A172 (cell line): ENCODE measurements at regions not wholly inside any gene's neighbourhood (a gene's known extent, or its start where the extent isn't known, plus 50 kb on each side); places are given as distances from the start of the nearest gene placed in this dataset.

ENCODE experiments used
- DNase-seq: peaks from one replicate; pipeline ENCODE4 v3.0.0-alpha.2; 2015; ENCODE audit warnings: low spot score

DNA sequence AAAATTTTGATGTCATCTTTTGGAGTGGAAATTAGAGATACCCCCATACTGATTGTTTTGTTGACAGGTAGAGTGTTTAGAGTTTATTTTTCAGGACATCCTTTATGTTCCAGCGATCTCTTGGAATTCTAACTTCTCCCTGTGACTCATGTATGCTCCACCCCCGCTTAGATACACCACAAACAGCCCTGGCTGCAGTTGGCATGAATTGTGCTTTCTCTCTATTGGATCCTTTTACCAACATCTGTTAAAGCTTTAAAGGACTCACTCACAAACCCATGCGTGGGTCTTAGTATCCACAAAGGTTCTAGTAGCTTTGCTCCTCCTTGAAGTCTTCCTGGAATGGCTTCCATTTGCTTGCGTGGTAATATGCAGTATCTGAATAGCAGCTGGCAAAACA lies 409.5 kb upstream of the POU3F3 start:
- DNase-seq = no peak

DNA sequence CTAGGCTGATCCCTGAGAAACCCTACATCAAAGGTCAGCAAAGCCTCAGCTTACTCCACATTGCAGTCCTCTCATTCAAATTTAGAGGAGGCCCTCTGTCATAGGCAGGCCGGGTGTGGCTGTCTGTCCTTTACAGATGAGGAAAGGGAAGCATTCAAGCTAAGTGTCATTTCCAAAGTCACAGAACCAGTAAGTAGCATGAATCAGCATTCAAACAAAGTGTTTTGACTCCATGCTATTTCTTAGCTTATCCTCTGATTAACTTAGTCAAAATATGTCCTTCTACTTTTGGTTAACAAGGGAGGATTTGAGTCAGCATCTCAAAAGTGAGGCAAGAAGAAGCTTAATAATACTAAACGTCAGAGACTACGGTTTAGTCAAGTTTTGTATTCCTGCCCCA lies 409.0 kb upstream of the POU3F3 start:
- DNase-seq = no peak

DNA sequence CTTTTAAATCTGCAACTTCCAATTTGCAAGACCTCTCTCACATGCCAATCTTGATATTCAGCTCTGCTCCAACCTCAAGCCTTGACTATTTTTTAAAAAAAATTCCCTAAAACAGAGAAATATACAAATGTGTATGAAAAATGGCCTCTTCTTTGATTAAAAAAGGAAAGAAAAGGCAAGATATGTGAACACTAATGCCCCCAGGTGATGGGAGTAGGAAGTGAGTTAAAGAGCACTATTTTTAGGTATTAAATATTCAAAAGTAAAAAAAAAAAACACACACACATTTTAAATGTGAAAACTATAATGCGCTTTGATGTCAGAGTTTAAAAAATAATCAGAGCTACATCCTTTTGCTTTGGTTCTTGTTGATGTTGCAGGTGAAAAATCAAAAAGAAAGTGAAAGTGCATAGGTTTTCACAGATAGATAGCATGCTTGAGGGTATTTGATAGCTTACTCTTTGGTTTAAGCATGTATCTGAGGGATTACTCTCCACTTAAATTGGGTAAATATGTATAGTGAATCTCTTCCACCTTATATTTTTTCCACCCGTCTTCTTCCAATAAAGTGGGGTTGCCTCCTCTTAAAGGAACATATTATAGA lies 406.0 kb upstream of the POU3F3 start:
- no peak for DNase-seq

DNA sequence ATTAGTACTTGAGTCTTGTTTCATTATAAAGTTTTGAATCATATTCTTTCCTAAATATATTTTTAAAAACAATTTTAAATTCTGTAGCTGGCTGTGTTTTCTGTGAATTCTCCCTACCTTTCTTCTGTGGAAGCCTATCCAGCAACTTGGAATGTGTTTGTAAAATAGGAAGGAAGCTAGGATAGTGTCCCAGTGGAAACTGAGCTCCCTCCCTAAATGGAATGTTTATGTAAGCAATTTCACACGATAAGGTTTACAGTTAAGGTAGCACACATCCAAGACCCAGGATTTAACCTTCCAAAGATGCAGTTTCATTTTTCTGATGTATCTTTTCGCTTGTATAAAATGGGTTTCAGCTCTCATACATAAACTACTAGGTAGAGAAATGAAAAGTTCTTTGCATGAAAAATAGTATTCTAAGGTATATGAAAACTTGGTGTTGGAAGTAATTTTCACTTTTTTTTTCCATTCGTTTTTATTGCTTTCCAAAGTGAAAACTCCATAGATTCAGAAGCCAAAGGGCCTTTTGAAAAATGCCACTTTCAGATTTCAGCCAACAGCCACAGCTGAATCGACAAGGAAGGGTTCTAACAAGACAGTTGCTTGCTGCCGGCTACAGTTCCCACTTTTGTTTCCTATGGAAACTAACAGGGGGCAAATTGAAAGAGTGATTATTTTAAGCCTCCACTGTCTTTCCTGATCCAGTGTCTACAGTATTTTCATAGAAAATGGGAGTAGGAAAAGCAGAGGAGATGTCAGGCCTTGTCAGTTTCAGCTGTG lies 405.1 kb upstream of the POU3F3 start:
- DNase-seq = no peak

DNA sequence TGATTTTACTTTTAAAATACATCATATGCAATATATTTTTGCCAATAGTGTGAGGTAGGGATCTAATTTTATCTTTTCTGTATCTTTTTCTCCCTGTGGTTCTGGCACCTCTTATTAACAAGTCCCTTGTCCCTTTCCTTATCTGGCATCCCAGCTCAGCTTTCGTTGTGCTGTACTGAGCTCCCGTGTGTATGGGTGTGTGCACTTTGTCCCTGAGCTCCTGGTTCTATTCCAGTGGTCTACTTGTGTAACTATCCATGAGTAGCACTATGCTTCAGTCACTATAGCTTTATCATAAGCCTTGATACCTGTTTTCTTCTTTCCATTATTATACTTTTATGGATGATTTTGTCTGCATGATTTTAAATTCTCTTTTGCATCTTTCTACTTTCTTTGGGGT lies 401.4 kb upstream of the POU3F3 start:
- no peak for DNase-seq

DNA sequence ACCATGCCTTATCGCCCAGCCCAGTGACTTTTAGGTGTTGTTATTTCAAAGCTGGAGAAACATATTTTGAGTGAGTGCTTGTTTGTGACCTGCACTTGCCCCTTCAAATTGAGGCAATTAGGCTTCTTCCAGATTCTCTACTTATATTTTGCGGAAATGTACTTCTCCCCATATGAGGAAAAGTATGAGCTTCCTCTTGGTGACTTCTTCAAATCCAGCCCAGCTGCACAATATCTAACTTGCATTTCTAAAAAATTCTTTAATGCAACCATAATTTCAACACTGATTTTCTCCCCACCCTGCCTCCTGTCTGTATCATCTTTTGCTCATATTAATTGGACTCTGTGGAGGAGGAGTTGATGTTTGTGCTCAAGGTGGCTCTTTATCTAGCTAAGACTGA lies 391.2 kb upstream of the POU3F3 start:
- no peak for DNase-seq

DNA sequence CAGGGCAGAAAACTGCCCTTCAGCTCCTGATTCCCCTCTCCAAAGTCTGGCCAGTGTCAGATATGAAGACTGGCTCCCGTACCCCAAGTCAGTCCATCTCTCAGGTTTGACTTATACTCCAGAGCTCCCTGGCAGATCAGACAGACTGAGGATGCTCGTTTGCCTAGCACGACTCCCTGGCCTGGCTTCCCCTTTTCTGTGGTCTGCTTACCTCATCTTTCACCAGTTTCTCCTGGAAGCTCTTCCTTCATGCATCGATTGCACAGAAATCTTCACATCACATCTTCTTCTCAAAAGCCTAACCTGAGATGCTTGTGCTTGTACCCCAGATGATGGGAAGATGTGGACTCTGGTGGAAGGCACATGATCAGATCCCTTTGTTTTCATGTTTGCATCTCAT lies 387.9 kb upstream of the POU3F3 start:
- no peak for DNase-seq

DNA sequence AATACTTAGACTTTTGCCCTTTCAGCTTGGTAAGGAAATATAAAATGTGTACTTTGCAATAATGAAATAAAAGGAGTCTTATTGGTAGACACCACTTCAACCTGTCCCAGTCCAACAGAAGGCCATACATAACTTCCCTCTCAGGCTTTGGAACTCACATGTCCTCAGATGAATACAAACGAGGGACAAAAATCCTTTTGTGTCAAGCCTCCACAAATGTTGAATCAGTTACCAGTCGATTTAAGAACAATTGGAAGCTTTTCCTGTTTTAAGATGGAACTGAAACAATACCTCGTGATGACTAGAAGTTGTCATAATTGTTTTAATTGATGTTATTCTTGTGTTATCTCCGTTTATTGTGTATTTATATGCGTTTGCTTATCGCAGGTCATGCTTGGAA lies 385.1 kb upstream of the POU3F3 start:
- DNase-seq = no peak

DNA sequence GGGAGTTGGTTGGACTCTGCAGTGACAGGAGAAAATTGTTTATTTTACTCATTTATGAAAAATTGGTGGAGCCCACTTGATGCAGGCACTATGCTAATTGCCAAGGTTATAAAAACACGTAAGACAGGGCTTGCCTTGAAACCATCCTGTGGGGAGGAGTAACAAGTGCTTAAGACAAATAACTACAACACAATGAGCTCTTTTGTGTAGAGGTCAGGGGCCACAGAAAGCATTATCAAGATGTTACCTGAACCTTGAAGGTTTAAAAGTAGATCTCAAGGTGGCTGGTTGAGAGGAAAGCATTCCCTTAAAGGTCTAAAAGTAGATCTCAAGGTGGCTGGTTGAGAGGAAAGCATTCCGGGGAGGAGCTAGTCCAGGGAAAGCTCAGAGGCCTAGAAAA lies 381.8 kb upstream of the POU3F3 start:
- no peak for DNase-seq

DNA sequence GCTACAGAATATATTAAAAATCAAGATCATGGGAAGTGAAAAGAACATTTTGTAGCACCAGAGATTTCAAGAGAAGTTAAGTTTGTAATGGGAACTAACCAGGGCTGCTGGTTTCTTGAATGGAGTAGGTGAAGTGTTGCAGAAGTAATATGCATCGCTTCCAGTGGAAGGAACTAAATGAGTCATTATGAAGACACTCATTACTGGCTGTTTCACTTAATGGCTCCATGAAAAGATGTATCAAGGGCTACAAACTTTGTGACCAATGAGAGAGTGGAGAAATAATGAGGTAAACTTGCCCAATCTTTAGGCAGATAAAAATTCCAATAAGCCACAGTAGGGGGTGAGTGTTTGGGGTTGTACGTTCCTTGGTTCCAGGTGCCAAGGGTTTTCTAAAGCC lies 380.4 kb upstream of the POU3F3 start:
- DNase-seq = no peak

DNA sequence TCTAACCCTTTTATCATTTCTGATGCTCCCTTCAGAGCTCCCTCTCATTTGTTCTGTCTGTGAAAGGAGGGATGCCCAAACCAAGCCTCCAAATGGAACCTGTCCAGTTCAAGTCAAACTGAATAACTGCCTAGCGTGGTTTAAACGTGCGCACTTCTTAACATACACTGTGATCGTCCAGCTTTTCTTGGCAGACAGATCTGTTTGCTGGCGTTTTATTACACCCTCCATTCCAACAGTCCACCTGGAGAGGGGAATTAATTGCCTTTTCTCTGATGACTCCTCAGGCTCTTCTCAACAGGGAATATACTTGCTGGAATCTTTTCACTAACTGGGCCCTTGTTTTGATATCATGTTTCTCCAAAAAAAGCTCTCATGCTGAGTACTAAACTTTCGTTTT lies 379.2 kb upstream of the POU3F3 start:
- no peak for DNase-seq

DNA sequence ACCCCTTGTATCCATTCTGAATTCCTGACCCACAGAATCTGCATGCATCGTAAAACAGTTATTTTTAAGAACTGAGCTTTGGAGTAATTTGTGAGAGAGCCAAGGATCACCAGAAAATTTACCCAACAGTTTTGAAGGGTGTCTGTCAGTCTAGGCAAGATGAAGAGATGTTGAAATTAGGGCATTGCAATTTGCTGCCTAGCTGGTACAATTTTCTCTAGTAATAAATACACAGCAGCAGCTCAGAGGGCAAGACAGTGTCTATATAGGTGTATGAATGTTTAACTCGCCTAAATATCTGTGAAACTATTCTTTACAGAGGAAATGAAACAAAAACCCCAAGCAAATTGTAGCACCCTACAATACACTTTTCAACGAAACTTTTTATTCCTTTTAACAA lies 377.8 kb upstream of the POU3F3 start:
- no peak for DNase-seq

DNA sequence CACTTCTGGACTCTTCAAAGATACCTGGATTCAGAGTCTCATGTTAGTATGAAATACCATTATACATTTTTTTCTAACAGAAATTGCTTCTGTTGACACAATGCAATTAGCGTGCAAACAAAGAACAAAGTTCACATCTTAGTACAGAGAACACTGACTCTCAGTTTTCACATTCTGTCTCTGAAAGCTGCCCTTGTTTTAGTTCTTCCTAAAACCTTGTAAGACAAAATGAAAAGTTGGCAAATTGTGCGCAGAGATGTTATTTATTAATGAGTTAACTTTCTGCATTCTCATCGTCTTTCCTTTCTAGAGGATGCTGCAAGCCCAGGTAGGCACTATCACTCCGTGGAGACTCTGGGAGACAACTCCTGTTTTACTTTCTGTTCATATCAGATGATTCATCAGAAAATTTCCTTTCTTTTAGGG lies 377.3 kb upstream of the POU3F3 start:
- DNase-seq = no peak

DNA sequence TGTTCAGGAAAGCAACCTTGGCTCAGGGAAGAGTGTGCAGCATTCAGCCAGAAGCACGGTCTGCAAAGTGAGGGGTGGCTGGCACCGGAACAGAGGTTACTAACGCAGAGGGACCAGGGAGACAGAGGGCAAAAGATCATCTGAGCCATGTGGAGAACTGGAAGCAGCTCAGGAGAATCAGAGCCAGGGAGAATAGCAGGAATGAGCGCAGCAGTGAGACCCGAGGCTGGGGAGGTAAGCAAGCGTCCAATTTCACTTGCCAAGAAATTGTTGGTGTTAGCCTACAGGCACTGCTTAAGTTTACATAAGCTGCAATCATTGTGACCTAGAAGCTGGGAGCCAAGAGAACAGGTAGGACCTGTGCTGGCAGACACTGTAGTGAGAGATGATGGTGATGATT lies 372.6 kb upstream of the POU3F3 start:
- no peak for DNase-seq

DNA sequence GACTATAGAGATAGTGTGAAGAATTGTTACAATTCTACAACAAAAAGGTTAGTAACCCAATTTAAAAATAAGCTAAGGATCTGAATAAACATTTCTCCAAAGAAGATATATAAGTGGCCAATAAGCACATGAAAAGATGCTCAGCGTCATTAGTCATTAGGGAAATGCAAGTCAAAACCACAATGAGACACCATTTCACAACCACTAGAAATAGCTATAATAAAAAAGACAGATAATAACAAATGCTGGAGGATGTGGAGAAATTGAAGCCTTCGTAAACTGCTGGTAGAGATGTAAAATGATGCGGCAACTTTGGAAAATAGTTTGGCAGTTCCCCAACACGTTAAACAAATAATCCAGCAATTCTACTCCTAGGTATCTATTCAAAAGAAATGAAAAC lies 366.5 kb upstream of the POU3F3 start:
- DNase-seq = no peak

DNA sequence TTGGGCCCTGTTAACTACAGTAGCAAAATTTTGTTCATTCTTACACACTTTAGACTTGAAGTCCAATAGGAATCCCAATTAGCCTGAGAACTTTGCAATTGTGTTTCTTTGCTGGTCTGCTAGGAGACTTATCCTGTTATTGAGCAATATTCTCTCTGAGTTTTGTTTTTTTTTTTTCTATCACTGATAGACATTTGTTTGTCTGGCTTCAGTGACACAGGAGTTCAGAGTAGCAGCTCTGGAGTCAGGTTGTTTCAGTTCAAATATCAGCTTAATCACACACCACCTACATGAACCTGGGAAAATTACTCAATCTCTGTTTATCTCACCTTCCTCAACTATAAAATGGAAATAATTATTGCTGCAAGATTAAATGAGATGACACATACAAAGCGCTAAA lies 360.2 kb upstream of the POU3F3 start:
- no peak for DNase-seq

DNA sequence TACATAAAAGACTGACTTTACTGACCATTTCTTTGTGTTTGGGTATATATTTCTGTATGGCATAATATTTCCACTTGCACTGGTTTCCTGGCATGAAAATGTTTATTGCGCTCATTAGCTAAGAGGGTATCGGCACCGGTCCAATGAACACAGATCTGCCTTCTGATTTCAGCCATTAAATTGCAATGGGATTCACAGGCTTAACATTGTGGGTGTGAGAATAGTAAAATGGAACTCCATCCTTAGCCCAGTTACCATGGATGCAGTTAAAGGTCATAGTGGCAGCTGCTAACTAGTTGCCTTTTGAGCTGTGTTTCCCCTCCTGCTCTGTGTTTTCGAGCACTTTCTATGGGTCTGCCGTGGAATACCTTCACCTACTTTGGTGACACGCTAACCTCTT lies 352.6 kb upstream of the POU3F3 start:
- no peak for DNase-seq

DNA sequence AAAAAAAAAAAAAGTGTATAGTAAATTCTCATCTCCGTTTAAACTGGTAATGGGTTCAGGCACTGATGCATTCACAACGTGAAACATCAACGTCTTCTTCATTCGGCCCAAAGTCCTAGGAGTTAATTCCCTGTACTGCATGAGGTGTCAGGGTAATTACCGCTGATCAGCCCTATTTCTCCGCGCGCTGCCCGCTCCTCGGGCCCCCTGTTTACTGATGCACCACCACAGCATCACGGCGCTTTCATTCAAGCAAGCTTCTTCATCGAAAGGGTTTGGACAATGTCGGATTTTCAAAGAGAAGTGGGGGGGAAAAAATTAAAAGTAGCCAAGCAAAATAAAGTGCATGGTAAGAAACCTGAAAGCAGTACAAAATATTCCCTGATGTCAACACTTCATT lies 352.0 kb upstream of the POU3F3 start:
- no peak for DNase-seq

DNA sequence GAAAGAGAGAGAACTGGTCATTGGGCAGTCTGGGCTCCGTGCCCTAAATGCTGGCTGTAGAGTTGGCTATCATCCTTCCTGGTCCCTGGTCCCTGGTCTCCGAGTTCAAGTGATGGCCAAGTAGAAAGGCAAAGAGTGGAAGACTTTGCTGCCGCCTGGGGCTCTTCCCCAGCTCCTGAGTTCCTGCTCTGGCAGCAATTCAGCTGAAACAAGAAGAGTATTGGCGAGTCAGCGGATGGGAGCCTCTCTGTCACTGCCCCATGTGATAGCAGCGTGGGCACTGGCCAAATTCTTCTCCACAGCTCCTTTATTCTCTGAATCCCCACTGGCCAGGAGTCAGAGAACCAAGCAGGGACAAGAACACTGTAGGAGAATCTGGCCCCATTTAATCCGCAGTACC lies 351.0 kb upstream of the POU3F3 start:
- no peak for DNase-seq

DNA sequence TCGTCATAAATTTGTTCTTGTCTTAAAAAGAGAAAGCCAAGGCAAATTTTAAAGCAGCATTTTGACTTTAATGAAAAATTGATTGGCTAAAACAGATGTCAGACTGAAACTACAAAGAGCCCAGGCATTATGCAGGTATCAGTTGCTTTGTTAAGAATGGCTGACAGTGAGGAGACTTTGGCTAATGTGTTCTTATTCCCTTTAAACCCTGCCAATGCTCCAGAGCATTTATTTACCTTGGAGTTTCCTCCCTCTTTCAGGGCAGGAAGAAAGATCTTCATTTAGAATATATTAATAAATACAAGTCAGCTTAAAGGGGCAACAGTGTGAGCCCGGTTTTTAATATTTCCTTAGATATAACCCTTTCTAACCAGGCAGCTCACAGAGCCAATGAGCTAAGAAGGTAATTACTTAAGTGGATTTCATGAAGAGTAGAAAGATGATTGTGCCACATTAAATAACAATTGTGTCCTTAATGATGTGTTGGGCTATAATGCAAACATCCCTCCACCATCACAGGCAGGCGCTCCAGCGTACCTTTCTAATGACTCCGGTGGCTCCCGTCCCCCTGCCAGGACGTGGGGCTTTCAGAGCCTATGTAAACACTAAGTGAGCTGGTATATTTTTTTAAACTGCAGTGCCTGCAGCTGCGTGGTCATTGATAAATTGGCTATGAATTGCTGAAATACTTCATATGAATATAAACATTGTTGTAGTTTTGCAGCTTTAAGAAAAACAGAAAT lies 349.4 kb upstream of the POU3F3 start:
- DNase-seq = no peak

DNA sequence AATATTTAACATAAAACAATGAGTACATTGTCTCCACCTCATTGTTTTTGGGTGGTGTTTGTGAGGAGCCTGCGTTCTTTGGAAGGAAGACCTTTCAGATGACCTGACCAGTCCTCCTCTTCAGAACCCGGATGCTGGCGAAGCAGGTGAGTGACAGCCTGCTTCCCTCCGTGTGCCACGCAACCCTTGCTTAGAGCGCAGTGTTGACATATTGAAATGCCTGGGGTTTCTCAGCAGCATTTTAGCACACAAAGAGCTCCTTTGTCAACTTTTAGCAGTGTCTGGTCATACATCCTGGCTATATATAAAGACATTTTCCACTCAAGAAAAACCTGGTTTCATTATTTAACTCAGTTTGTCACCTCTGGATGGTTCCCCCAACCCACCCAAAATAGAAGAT lies 335.7 kb upstream of the POU3F3 start:
- DNase-seq = no peak

DNA sequence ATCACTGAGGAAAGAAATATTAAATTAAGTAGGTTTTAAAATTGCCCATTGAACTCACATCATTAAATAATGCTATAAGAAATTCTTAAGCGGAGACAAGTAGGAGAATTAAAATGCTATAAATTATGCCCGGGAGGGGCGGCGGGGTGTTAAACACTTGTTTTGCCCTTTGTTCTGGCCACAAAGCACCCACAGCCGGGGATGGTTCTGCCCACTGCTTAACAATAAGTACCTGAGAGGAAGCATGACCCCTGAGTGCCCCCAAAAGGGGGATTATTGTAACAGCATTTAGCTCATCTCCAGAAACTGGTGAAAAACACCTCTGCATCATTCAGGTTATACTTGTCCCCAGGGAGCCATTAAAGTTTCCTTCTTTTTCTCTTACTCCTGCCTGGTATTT lies 332.7 kb upstream of the POU3F3 start:
- no peak for DNase-seq

DNA sequence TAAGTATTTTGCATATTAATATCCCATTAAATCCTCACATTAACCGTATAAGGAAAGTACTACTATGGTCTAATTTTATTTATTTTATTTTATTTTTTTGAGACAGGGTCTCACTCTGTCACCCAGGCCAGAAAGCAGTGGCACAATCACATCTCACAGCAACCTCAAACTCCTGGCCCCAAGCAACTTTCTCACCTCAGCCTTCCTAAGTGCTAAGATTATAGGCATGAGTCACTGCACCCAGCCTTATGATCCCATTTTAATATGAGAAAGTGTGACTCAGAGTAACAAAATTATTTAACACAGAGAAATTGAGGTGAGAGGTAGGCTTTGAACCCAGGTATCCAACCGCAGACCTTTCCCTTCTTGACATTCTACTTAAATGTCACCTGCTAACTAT lies 330.0 kb upstream of the POU3F3 start:
- DNase-seq = no peak
